Medulla oblongata (tissue), 1 donor: ENCODE measurements at regions not wholly inside any gene's neighbourhood (a gene's known extent, or its start where the extent isn't known, plus 50 kb on each side); places are given as distances from the start of the nearest gene placed in this dataset.

Experiments used
- DNase-seq: peaks from one replicate; pipeline ENCODE4 v3.0.0-alpha.2; 2015; ENCODE audit errors: extremely low spot score

GRCh38 chrX:4905576-4905975, 1192.1 kb upstream of the PRKX start:
- DNase-seq: no peak

- no peak for DNase-seq
These were observed 1167.8 kb upstream of the PRKX start for GRCh38 chrX:4881277-4881676.

DNA sequence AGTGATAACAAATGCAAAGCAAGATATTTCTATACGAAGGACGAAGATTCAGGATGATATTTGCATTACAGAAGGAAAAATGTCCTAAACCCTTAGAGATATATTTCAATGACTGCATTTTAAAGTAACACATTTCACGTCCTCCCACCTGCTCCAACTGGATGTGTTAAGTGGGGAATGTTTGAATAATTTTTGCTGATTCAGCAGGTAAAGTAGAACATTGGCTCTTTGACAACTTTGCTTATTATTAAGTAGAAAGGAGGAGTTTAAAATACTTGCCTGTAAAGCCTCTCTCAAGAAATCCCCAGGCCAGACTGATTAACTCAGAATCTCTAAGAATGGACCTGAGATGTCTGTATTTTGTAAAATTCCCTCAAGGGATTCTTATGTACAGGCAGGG, 1165.2 kb upstream of the PRKX start:
- no peak for DNase-seq

- DNase-seq: no peak
These were observed 1162.8 kb upstream of the PRKX start for GRCh38 chrX:4876268-4876667.

DNA sequence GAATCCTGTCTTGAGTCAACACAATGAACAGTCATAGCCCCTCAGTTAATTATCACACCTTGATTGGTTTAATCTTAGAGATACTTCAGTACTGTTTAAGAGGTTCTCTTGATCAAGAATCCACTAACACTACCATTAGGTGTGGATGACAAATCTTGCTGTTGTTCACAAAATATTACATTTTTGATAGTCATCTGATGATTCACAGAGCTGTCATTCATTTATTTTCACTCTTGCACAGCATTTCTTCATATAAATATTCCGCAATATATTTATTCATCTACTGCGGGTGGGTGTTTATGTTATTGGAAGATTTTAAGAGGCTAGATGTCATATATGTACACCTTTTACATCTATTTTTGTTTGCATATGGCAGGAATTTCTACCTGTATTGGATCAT, 1138.1 kb upstream of the PRKX start:
- no peak for DNase-seq

GRCh38 chrX:4850312-4850711, 1136.9 kb upstream of the PRKX start:
- DNase-seq: peak; percentile 71

GRCh38 chrX:4844376-4844775, 1130.9 kb upstream of the PRKX start:
- DNase-seq: no peak

- no peak for DNase-seq
These were observed 1127.8 kb upstream of the PRKX start for GRCh38 chrX:4841216-4841745.

GRCh38 chrX:4831574-4831973, 1118.1 kb upstream of the PRKX start:
- no peak for DNase-seq

DNA sequence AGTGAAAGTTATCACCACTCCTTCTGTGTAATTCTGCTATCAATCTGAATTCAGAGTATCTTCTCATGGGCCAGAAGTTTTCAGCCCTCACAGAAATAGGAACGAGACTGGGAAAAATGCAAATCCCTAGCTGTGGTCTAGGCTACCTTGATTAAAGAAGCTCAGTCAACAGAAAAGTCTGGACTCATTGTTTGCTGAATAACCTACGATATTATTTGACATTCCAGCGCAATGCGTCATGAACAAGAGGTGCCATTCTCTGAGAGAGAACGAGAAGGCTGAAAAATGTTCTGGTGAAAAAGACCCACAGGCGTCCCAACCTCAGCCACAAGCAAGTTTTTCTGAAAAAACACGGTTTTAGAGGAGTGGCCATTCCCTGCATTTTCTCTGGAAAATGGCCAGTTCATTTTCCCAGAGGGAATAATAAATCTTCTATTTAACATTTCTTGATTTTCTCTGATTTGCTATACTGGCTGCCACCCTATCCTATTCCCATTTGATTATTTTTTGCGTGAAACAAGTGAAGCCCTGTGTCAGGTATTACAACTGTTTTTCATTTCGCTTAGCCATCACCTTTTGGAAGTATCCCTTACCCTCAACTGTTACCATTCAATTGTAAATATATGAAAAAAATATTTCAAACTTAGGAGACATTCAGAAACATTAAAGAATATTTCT, 1117.6 kb upstream of the PRKX start:
- no peak for DNase-seq

- DNase-seq: peak; percentile 10
These were observed 1112.1 kb upstream of the PRKX start for GRCh38 chrX:4825550-4825949.

DNA sequence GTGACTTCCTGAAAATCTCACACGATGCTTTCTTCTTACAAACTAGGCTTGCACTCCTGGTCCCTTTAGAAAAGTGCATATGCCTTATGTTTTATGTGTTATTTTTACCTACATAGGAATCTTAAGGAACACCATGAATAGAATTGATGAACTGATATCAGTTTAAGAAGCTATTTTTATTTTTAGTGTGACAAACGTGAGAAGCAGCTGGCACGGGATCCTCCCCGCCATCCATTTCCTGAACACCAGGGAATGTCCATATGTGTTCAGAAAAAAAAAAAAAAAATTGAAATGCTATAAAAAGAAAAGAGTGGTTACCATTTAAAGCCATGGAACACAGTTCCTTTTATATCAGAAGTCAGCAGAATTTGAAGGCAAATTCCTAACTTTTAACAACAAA, 1096.1 kb upstream of the PRKX start:
- DNase-seq: no peak

- DNase-seq: no peak
These were observed 1092.1 kb upstream of the PRKX start for GRCh38 chrX:4805502-4805901.

- DNase-seq: no peak
These were observed 1087.3 kb upstream of the PRKX start for GRCh38 chrX:4800756-4801155.

- DNase-seq: no peak
These were observed 1074.5 kb upstream of the PRKX start for GRCh38 chrX:4787971-4788370.

- no peak for DNase-seq
These were observed 1051.4 kb upstream of the PRKX start for GRCh38 chrX:4764888-4765287.

GRCh38 chrX:4762196-4762595, 1048.7 kb upstream of the PRKX start:
- no peak for DNase-seq

- no peak for DNase-seq
These were observed 1041.6 kb upstream of the PRKX start for GRCh38 chrX:4754878-4755604.

GRCh38 chrX:4741024-4741423, 1027.6 kb upstream of the PRKX start:
- DNase-seq: no peak

DNA sequence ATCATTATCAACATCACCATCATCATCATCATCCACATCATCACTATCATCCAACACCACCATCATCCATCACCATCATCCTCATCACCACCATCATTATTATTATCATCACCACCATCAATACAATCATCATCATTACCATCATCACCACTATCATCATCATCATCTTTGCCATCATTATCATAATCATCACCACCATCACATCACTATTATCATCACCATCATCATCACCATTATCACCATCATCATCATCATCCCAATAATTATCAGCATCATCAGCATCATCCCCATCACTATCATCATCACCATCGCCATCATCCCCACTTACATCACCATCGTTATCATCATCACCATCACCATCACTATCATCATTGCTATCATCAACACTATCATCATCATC, 1021.9 kb upstream of the PRKX start:
- no peak for DNase-seq

DNA sequence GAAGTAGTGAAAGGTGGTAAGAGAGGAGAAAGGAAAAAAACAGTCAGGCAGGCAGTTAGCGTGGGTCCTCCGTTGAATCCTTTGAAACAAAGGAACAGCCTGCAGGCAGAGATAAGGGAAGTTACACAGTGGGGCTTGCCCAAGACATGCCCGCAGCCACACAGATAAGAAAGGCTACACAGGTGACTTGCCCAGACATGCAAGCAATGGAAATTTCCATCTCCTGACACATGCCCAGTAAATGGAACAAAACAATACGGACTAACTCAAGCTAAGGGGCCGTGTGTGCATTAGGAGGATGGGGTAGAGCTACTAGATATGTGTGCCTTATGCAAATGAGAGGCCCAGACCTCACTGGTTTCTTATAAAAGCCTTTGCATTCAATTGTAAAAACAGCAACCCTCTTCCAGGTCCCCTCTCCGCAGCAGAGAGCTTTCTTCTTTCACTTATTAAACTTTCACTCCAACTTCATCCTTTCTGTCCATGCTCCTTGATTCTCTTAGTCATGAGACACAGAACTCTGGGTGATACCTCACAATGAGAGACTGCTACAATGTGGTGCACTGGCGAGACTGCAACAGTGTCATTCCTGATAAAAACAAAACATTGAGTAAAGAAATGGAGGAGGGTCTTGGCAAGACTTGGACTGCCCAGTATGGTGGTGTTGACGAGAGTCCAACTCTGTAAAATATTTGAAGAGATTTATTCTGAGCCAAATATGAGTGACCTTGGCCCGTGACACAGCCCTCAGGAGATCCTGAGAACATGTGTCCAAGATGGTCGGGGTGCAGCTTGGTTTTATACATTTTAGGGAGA, 997.4 kb upstream of the PRKX start:
- peak; percentile 4 for DNase-seq

GRCh38 chrX:4708970-4709760, 995.7 kb upstream of the PRKX start:
- DNase-seq: no peak
